Lung (tissue), 11 donors: ENCODE measurements at regions not wholly inside any gene's neighbourhood (a gene's known extent, or its start where the extent isn't known, plus 50 kb on each side); places are given as distances from the start of the nearest gene placed in this dataset.

Experiments
- ATAC-seq: fragments of 200-7000 bp; cut with Tn5 transposase; one replicate; pipeline ENCODE4 v1.9.1; 2020; ENCODE audit warnings: moderate number of reproducible peaks; ENCODE audit not compliant: insufficient read depth, low FRiP score
- DNase-seq, 3 donors: peaks; one replicate each; pipeline ENCODE4 v3.0.0-alpha.2; 2013 to 2017
- H3K27ac ChIP-seq, 2 donors: one replicate each; pipeline ENCODE4 v1.5.1; 2013; ENCODE audit warnings: mild to moderate bottlenecking in 2 of 2, moderate library complexity in 2 of 2, control low read depth in 1 of 2, inconsistent platforms in 1 of 2, low read depth in 1 of 2, low read length in 1 of 2
- H3K27me3 ChIP-seq, 3 donors: one replicate each; pipeline ENCODE4 v1.5.1; 2013; ENCODE audit warnings: low read length in 2 of 3; ENCODE audit not compliant: control insufficient read depth in 3 of 3, insufficient read depth in 3 of 3
- H3K36me3 ChIP-seq, 4 donors: one replicate each; pipeline ENCODE4 v1.5.1; 2013; ENCODE audit warnings: low read length in 4 of 4, mild to moderate bottlenecking in 1 of 4, moderate library complexity in 1 of 4; ENCODE audit not compliant: control insufficient read depth in 4 of 4, insufficient read depth in 4 of 4
- H3K4me1 ChIP-seq, 5 donors: one replicate each; pipeline ENCODE4 v1.5.1; 2013; ENCODE audit warnings: low read length in 5 of 5, mild to moderate bottlenecking in 2 of 5, moderate library complexity in 1 of 5; ENCODE audit not compliant: control insufficient read depth in 5 of 5, insufficient read depth in 5 of 5
- H3K4me3 ChIP-seq: one replicate; pipeline ENCODE4 v1.5.1; 2013; ENCODE audit warnings: mild to moderate bottlenecking, control low read depth, moderate library complexity
- H3K9ac ChIP-seq, 2 donors: one replicate each; pipeline ENCODE4 v1.5.1; 2013; ENCODE audit warnings: low read length in 2 of 2, control low read depth in 1 of 2; ENCODE audit not compliant: insufficient read depth in 1 of 2
- H3K9me3 ChIP-seq, 4 donors: one replicate each; pipeline ENCODE4 v1.5.1; 2013; ENCODE audit warnings: low read length in 3 of 4, mild to moderate bottlenecking in 1 of 4, moderate library complexity in 1 of 4; ENCODE audit not compliant: control insufficient read depth in 4 of 4, insufficient read depth in 3 of 4
- CTCF ChIP-seq: IDR thresholded peaks from 2 replicates; pipeline ENCODE4 v1.5.1; 2012; ENCODE audit warnings: mild to moderate bottlenecking; ENCODE audit errors: control extremely low read depth, extremely low read depth
- WGBS, 2 donors: extraction: QIAGEN DNeasy Blood & Tissue Kit; methylation state at CpG; one replicate each; pipeline ENCODE4 v1.1.7; 2013; 5-methylcytosine and 5-hydroxymethylcytosine counted together
- donor health status: control.
- donor health status: control.
- donor health status: Bipolar disorder and iron deficiency.
- donor health status: healthy.
- donor health status: DM: yes; HTN: yes; CAD: no.

- Histone ChIP-seq H3K27ac (no peak overlapping the region), H3K36me3 (no peaks in the 10 kb centered on the region), H3K9me3 (no peaks in the 10 kb centered on the region), H3K4me3 (no peak overlapping the region), H3K4me1 (peaks cover 0 to 5% (median 0%) of the 10 kb centered on the region in 5 donors), H3K27me3 (no peaks in the 10 kb centered on the region), H3K9ac (no peak overlapping the region)
- WGBS, 2 donors: 92 to 97% methylated on average over 4 of the region's 4 CpGs
- no peak for TF ChIP-seq CTCF
- DNase-seq (no peak), ATAC-seq (no peak)
Measured at GRCh38 chr3:177687291-177687690, 490.0 kb upstream of the TBL1XR1 start.

DNA sequence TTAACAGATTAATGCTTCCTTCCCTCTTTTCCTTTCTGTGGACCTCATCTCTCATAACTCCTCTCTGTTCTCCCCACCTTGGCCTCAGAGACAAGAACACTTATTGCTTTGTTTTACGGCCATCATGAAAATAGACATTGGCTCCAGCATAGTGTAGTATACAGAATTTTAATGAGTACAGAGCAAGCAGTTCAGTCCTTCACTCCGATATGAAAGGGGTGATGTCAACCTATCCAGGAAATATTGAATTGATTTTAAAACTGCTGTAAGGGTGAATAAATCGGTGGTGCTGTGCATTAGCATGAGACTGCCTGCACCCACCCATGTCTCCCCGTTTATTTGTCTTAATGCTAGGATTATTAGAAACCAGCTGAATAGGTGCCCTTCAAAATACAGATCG lies 490.9 kb upstream of the TBL1XR1 start:
- ATAC-seq (no peak), DNase-seq (no peak)
- H3K27me3 ChIP-seq: no peaks in the 10 kb centered on the region
- WGBS, 2 donors: 96 to 97% methylated on average over 5 of the region's 5 CpGs
- no peak for TF ChIP-seq CTCF
- H3K9me3 ChIP-seq: no peaks in the 10 kb centered on the region
- H3K36me3 ChIP-seq: no peaks in the 10 kb centered on the region
- H3K9ac ChIP-seq: no peak overlapping the region
- no peak overlapping the region for H3K4me3 ChIP-seq
- no peak overlapping the region for H3K27ac ChIP-seq
- H3K4me1 ChIP-seq: peaks cover 0 to 13% (median 0%) of the 10 kb centered on the region in 5 donors

DNA sequence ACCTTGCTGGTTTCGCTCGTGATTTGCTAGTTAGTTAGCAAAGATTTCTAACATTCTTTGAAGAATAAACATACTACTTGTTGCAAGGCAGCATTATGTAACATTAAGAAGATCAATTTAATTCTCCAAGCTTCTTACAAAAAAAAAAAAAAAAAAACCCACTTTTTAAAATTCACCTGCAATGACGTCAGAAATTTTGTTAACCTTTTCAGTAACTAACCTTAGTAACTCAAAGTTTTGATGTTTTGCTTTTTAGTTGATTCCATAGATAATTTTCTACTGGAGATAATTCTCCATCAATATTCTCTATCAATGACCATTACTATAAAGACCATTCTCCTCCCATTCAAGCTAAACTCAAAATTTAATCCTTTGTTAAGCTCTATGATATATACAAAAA lies 491.8 kb upstream of the TBL1XR1 start:
- 92 to 96% methylated on average over 3 of the region's 3 CpGs for WGBS, 2 donors
- Histone ChIP-seq H3K9ac (no peak overlapping the region), H3K36me3 (no peaks in the 10 kb centered on the region), H3K4me3 (no peak overlapping the region), H3K4me1 (peaks cover 0 to 22% (median 3%) of the 10 kb centered on the region in 5 donors), H3K27me3 (no peaks in the 10 kb centered on the region), H3K9me3 (no peaks in the 10 kb centered on the region), H3K27ac (no peak overlapping the region)
- TF ChIP-seq CTCF: no peak
- ATAC-seq (no peak), DNase-seq (no peak)

GRCh38 chr3:177689869-177690268 lies 492.6 kb upstream of the TBL1XR1 start:
- Histone ChIP-seq H3K9ac (no peak overlapping the region), H3K27ac (no peak overlapping the region), H3K36me3 (no peaks in the 10 kb centered on the region), H3K9me3 (no peaks in the 10 kb centered on the region), H3K27me3 (no peaks in the 10 kb centered on the region), H3K4me1 (peaks cover 0 to 30% (median 9%) of the 10 kb centered on the region in 5 donors), H3K4me3 (no peak overlapping the region)
- DNase-seq (no peak), ATAC-seq (no peak)
- WGBS, 2 donors: 78 to 87% methylated on average over 4 of the region's 4 CpGs
- TF ChIP-seq CTCF: no peak
